GM19397 (cell line): ENCODE measurements at regions not wholly inside any gene's neighbourhood (a gene's known extent, or its start where the extent isn't known, plus 50 kb on each side); places are given as distances from the start of the nearest gene placed in this dataset.
"Not testable (repeated sequence)": the region's sequence is repeated elsewhere in the genome, so short reads cannot be mapped to it uniquely, and the experiment has no call there.

Experiments used
- ATAC-seq: cut with Tn5 transposase; IDR thresholded peaks from one replicate; pipeline ENCODE4 v1.9.1; 2021; ENCODE audit warnings: mild to moderate bottlenecking, moderate library complexity; ENCODE audit not compliant: unreplicated experiment

GRCh38 chrX:150273575-150274294 is 89.4 kb upstream of the MAMLD1 start:
- ATAC-seq, result not testable (repeated sequence)

GRCh38 chrX:150282953-150283352 is 80.2 kb upstream of the MAMLD1 start:
- no peak for ATAC-seq

GRCh38 chrX:150291014-150291413 is 72.1 kb upstream of the MAMLD1 start:
- ATAC-seq, result no peak

GRCh38 chrX:150293311-150294013 is 69.7 kb upstream of the MAMLD1 start:
- no peak for ATAC-seq

GRCh38 chrX:150298841-150299551 is 64.1 kb upstream of the MAMLD1 start:
- ATAC-seq, result no peak

- ATAC-seq, result no peak
Observed at GRCh38 chrX:150299579-150299978, 63.5 kb upstream of the MAMLD1 start.

- no peak for ATAC-seq
Observed at GRCh38 chrX:150303386-150304097, 59.6 kb upstream of the MAMLD1 start.

GRCh38 chrX:150306002-150306401 is 57.1 kb upstream of the MAMLD1 start:
- ATAC-seq, result no peak

GRCh38 chrX:150308041-150308440 is 55.1 kb upstream of the MAMLD1 start:
- ATAC-seq, result no peak

- ATAC-seq, result no peak
Observed at GRCh38 chrX:150308532-150309157, 54.5 kb upstream of the MAMLD1 start.

GRCh38 chrX:150310417-150310816 is 52.7 kb upstream of the MAMLD1 start:
- ATAC-seq, result no peak

GRCh38 chrX:150310881-150311280 is 52.2 kb upstream of the MAMLD1 start:
- no peak for ATAC-seq

GRCh38 chrX:150312931-150313330 is 50.2 kb upstream of the MAMLD1 start:
- ATAC-seq, result no peak
